ENCODE measurements at regions not wholly inside any gene's neighbourhood (a gene's known extent, or its start where the extent isn't known, plus 50 kb on each side); places are given as distances from the start of the nearest gene placed in this dataset.
"Not testable (repeated sequence)": the region's sequence is repeated elsewhere in the genome, so short reads cannot be mapped to it uniquely, and the experiment has no call there.

GRCh38 chrX:10990418-10990817, 120.7 kb upstream of the HCCS start (continued):
- TF ChIP-seq, protein P1, sequence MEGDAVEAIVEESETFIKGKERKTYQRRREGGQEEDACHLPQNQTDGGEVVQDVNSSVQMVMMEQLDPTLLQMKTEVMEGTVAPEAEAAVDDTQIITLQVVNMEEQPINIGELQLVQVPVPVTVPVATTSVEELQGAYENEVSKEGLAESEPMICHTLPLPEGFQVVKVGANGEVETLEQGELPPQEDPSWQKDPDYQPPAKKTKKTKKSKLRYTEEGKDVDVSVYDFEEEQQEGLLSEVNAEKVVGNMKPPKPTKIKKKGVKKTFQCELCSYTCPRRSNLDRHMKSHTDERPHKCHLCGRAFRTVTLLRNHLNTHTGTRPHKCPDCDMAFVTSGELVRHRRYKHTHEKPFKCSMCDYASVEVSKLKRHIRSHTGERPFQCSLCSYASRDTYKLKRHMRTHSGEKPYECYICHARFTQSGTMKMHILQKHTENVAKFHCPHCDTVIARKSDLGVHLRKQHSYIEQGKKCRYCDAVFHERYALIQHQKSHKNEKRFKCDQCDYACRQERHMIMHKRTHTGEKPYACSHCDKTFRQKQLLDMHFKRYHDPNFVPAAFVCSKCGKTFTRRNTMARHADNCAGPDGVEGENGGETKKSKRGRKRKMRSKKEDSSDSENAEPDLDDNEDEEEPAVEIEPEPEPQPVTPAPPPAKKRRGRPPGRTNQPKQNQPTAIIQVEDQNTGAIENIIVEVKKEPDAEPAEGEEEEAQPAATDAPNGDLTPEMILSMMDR (IDR thresholded peaks at IDR 0.05), result no peak

GRCh38 chrX:10990976-10991375, 120.2 kb upstream of the HCCS start:
- WGBS (ENCODE audit: missing lambda C conversion rate), result 47% methylated on average over 4 of the region's 4 CpGs
- DNase-seq (ENCODE audit: low read depth in 1 of 2, low spot score in 1 of 2) (no peak), FAIRE-seq (no peak), ATAC-seq (no peak)
- Histone ChIP-seq H3K9me3 (no peaks in the 10 kb centered on the region), H3K4me1 (no peaks in the 10 kb centered on the region), H3K4me2 (no peak overlapping the region), H3K27ac (no peak overlapping the region), H3K4me3 (no peak overlapping the region)
- TF ChIP-seq HEYL (CRISPR knock-in tag; IDR thresholded peaks at IDR 0.05) (no peak), FOSL2 (IDR thresholded peaks at IDR 0.05) (no peak), FOSL2 (CRISPR knock-in tag; IDR thresholded peaks at IDR 0.05) (no peak)
- TF ChIP-seq, protein P2, sequence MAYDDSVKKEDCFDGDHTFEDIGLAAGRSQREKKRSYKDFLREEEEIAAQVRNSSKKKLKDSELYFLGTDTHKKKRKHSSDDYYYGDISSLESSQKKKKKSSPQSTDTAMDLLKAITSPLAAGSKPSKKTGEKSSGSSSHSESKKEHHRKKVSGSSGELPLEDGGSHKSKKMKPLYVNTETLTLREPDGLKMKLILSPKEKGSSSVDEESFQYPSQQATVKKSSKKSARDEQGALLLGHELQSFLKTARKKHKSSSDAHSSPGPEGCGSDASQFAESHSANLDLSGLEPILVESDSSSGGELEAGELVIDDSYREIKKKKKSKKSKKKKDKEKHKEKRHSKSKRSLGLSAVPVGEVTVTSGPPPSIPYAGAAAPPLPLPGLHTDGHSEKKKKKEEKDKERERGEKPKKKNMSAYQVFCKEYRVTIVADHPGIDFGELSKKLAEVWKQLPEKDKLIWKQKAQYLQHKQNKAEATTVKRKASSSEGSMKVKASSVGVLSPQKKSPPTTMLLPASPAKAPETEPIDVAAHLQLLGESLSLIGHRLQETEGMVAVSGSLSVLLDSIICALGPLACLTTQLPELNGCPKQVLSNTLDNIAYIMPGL (CRISPR knock-in tag; IDR thresholded peaks at IDR 0.05; ENCODE audit: borderline replicate concordance), result no peak
- POLR2A ChIA-PET, result no interaction called here
- CTCF ChIA-PET, result no interaction called here

DNA sequence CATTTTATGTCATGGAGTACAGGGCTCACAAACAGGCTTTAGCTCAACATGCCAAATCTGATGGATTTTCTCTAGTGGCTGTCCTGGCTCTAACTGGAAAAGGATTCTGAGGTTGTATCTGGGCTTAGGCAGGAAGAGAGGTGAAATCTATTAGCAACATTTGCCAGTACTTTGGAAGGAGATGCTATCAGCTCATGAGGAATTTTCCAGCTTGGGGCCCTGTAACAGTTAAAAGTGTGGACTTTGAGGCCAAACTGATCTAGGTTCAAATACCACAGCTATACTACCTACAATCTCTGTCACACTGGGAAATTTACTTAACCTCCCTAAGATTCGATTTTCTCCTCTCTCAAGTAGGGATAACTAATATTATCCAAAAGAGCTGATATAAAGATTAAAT, 119.0 kb upstream of the HCCS start:
- Histone ChIP-seq H3K9me3 (no peaks in the 10 kb centered on the region), H3K4me2 (no peak overlapping the region), H3K4me1 (no peaks in the 10 kb centered on the region), H3K4me3 (no peak overlapping the region), H3K27ac (no peak overlapping the region)
- POLR2A ChIA-PET, result no interaction called here
- no peak for ATAC-seq
- no peak for FAIRE-seq
- 9% methylated on average over 1 of the region's 1 CpG for WGBS (ENCODE audit: missing lambda C conversion rate)
- CTCF ChIA-PET, result no interaction called here
- no peak for DNase-seq (ENCODE audit: low read depth in 1 of 2, low spot score in 1 of 2)
- TF ChIP-seq POLR2AphosphoS2 (conservative IDR thresholded peaks at IDR 0.05; ENCODE audit: low read length) (no peak), SMC3 (IDR thresholded peaks at IDR 0.05) (no peak), NPAS2 (CRISPR knock-in tag; IDR thresholded peaks at IDR 0.05; ENCODE audit: borderline replicate concordance) (no peak), TP53 (CRISPR knock-in tag; IDR thresholded peaks at IDR 0.05) (no peak), SREBF2 (IDR thresholded peaks at IDR 0.05) (no peak), CHD2 (IDR thresholded peaks at IDR 0.05; ENCODE audit: low read length, partially characterized antibody) (no peak), RNF2 (IDR thresholded peaks at IDR 0.05; ENCODE audit: borderline replicate concordance, low read depth) (no peak), BCL3 (IDR thresholded peaks at IDR 0.05) (no peak), CHD4 (IDR thresholded peaks at IDR 0.05; ENCODE audit: borderline replicate concordance) (no peak), ZC3H11A (IDR thresholded peaks at IDR 0.05) (no peak), FOSL2 (IDR thresholded peaks at IDR 0.05) (no peak), FOSL2 (CRISPR knock-in tag; IDR thresholded peaks at IDR 0.05) (no peak), CBX8 (IDR thresholded peaks at IDR 0.05) (no peak), KDM5A (IDR thresholded peaks at IDR 0.05) (no peak), FOSB (CRISPR knock-in tag; IDR thresholded peaks at IDR 0.05) (no peak)
- TF ChIP-seq, protein P3, sequence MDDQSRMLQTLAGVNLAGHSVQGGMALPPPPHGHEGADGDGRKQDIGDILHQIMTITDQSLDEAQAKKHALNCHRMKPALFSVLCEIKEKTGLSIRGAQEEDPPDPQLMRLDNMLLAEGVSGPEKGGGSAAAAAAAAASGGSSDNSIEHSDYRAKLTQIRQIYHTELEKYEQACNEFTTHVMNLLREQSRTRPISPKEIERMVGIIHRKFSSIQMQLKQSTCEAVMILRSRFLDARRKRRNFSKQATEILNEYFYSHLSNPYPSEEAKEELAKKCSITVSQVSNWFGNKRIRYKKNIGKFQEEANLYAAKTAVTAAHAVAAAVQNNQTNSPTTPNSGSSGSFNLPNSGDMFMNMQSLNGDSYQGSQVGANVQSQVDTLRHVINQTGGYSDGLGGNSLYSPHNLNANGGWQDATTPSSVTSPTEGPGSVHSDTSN (IDR thresholded peaks at IDR 0.05), result no peak

GRCh38 chrX:11007076-11007475, 104.1 kb upstream of the HCCS start:
- FAIRE-seq, H3K9me3 ChIP-seq, H3K4me3 ChIP-seq, CTCF ChIA-PET, POLR2A ChIA-PET, ATAC-seq, H3K4me1 ChIP-seq, H3K4me2 ChIP-seq, H3K27ac ChIP-seq: not testable (repeated sequence)
- peak in 1 of 2 experiments; percentile 0 for DNase-seq (ENCODE audit: low read depth in 1 of 2, low spot score in 1 of 2)
- WGBS (ENCODE audit: missing lambda C conversion rate), result 51% methylated on average over 9 of the region's 9 CpGs
